PC-3 (cell line): ENCODE measurements at regions not wholly inside any gene's neighbourhood (a gene's known extent, or its start where the extent isn't known, plus 50 kb on each side); places are given as distances from the start of the nearest gene placed in this dataset.

ENCODE experiments used
- ATAC-seq: fragments of 200-7000 bp; cut with Tn5 transposase; 2 replicates; pipeline ENCODE4 v1.9.1; 2020; ENCODE audit warnings: mild to moderate bottlenecking, moderate library complexity
- BruUV-seq: library from RNA; stranded (reverse); fragments of 400-500 nt; replicated peaks from 2 replicates; lab custom pipeline; 2021; lab: Mats Ljungman, UMichigan
- CTCF ChIA-PET: fragments of 300-600 bp; sonication (Branson Sonifier 250); formaldehyde crosslinking; loops from one replicate; lab custom pipeline; 2022; ENCODE audit warnings: antibody characterized with exemption; lab: Charles Lee
- POLR2A ChIA-PET: fragments of 300-600 bp; sonication (Branson Sonifier 250); formaldehyde crosslinking; loops from one replicate; lab custom pipeline; 2022; ENCODE audit warnings: antibody characterized with exemption; ENCODE audit not compliant: unreplicated experiment; lab: Charles Lee
- DNase-seq: peaks from one replicate; pipeline ENCODE4 v3.0.0-alpha.2; 2015
- H2AFZ ChIP-seq: fragments of 300-600 bp; sonication (generic); 2 replicates; pipeline ENCODE4 v1.6.0; 2016; ENCODE audit warnings: antibody characterized with exemption, low read length
- H3F3A ChIP-seq: fragments of 300-600 bp; sonication (generic); one replicate; pipeline ENCODE4 v1.6.0; 2017; ENCODE audit warnings: antibody characterized with exemption, low read length, control low read depth, mild to moderate bottlenecking; ENCODE audit not compliant: unreplicated experiment
- H3K27ac ChIP-seq: fragments of 300-600 bp; sonication (generic); 2 replicates; pipeline ENCODE4 v1.5.1; 2016; ENCODE audit warnings: mild to moderate bottlenecking, low read length
- H3K27me3 ChIP-seq: fragments of 300-600 bp; sonication (generic); 2 replicates; pipeline ENCODE4 v1.6.1; 2016; ENCODE audit warnings: low read length, mixed read lengths
- H3K36me3 ChIP-seq: fragments of 300-600 bp; sonication (generic); 2 replicates; pipeline ENCODE4 v1.6.1; 2016; ENCODE audit warnings: low read depth, mixed run types, low read length, mixed read lengths
- H3K4me1 ChIP-seq: fragments of 300-600 bp; sonication (generic); 2 replicates; pipeline ENCODE4 v1.5.1; 2016; ENCODE audit warnings: low read length; ENCODE audit not compliant: insufficient read depth
- H3K4me2 ChIP-seq: fragments of 300-600 bp; sonication (generic); 2 replicates; pipeline ENCODE4 v1.6.0; 2016; ENCODE audit warnings: low read length
- H3K4me3 ChIP-seq: fragments of 300-600 bp; sonication (generic); 2 replicates; pipeline ENCODE4 v1.5.1; 2016; ENCODE audit warnings: mild to moderate bottlenecking, low read length, mixed read lengths
- H3K79me2 ChIP-seq: fragments of 300-600 bp; sonication (generic); 2 replicates; pipeline ENCODE4 v1.6.1; 2017; ENCODE audit warnings: low read length, mixed read lengths
- H3K9ac ChIP-seq: fragments of 300-600 bp; sonication (generic); 2 replicates; pipeline ENCODE4 v1.6.0; 2016; ENCODE audit warnings: mild to moderate bottlenecking, low read length
- H3K9me2 ChIP-seq: fragments of 300-600 bp; sonication (generic); replicated peaks from 2 replicates; pipeline ENCODE4 v1.6.1; 2016; ENCODE audit warnings: mixed run types, low read length, mixed read lengths
- H3K9me3 ChIP-seq: fragments of 300-600 bp; sonication (generic); 2 replicates; pipeline ENCODE4 v1.6.1; 2016; ENCODE audit warnings: low read length, mixed read lengths
- H4K20me1 ChIP-seq: fragments of 300-600 bp; sonication (generic); 2 replicates; pipeline ENCODE4 v1.6.1; 2016; ENCODE audit warnings: low read length, mixed read lengths
- EZH2 ChIP-seq: fragments of 300-600 bp; sonication (generic); IDR thresholded peaks from one replicate; pipeline ENCODE4 v1.6.1; 2017; ENCODE audit warnings: antibody characterized with exemption, mild to moderate bottlenecking, low read length; ENCODE audit not compliant: unreplicated experiment
- EZH2phosphoT487 ChIP-seq: fragments of 300-600 bp; sonication (generic); IDR thresholded peaks from 2 replicates; pipeline ENCODE4 v1.6.1; 2018; ENCODE audit warnings: mild to moderate bottlenecking, antibody characterized with exemption, low read length, borderline replicate concordance
- intact Hi-C: fragments of 100-400 bp; cut with micrococcal nuclease; formaldehyde crosslinking; loops from 2 replicates; pipeline ENCODE4 v1.9.0; 2023
- TF ChIP-seq, protein P1 (sequence below): fragments of 300-600 bp; sonication (generic); conservative IDR thresholded peaks from 2 replicates; pipeline ENCODE4 v1.5.1; 2017; ENCODE audit warnings: antibody characterized with exemption, low read depth, mild to moderate bottlenecking, low read length

GRCh38 chr9:2962471-2963172, 118.7 kb upstream of the PUM3 start:
- ATAC-seq: no peak
- Histone ChIP-seq H3K4me3 (no peak overlapping the region), H4K20me1 (no peaks in the 10 kb centered on the region), H3F3A (no peaks in the 10 kb centered on the region), H3K27me3 (peaks cover 25% of the 10 kb centered on the region), H3K4me2 (no peak overlapping the region), H3K36me3 (no peaks in the 10 kb centered on the region), H2AFZ (no peak overlapping the region), H3K9me2 (no peaks in the 10 kb centered on the region), H3K9ac (no peak overlapping the region), H3K9me3 (no peaks in the 10 kb centered on the region), H3K79me2 (no peaks in the 10 kb centered on the region), H3K4me1 (no peaks in the 10 kb centered on the region), H3K27ac (no peak overlapping the region)
- DNase-seq: no peak
- intact Hi-C loops: no loop called here
- no TSS peak for BruUV-seq
- POLR2A ChIA-PET: no interaction called here
- TF ChIP-seq EZH2: no peak
- TF ChIP-seq, protein P1, sequence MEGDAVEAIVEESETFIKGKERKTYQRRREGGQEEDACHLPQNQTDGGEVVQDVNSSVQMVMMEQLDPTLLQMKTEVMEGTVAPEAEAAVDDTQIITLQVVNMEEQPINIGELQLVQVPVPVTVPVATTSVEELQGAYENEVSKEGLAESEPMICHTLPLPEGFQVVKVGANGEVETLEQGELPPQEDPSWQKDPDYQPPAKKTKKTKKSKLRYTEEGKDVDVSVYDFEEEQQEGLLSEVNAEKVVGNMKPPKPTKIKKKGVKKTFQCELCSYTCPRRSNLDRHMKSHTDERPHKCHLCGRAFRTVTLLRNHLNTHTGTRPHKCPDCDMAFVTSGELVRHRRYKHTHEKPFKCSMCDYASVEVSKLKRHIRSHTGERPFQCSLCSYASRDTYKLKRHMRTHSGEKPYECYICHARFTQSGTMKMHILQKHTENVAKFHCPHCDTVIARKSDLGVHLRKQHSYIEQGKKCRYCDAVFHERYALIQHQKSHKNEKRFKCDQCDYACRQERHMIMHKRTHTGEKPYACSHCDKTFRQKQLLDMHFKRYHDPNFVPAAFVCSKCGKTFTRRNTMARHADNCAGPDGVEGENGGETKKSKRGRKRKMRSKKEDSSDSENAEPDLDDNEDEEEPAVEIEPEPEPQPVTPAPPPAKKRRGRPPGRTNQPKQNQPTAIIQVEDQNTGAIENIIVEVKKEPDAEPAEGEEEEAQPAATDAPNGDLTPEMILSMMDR: no peak
- TF ChIP-seq EZH2phosphoT487: no peak
- CTCF ChIA-PET: no interaction called here

- ATAC-seq: no peak
- TF ChIP-seq, protein P1: no peak
- TF ChIP-seq EZH2phosphoT487: no peak
- TF ChIP-seq EZH2: no peak
- H3K79me2 ChIP-seq: no peaks in the 10 kb centered on the region
- no peak overlapping the region for H3K27ac ChIP-seq
- DNase-seq: no peak
- intact Hi-C loops: no loop called here
- no peaks in the 10 kb centered on the region for H3K36me3 ChIP-seq
- H3K9me2 ChIP-seq: no peaks in the 10 kb centered on the region
- no TSS peak for BruUV-seq
- no peak overlapping the region for H3K9ac ChIP-seq
- ChIA-PET CTCF (no interaction called here), POLR2A (no interaction called here)
- H3K27me3 ChIP-seq: peaks cover 14% of the 10 kb centered on the region
- no peaks in the 10 kb centered on the region for H3F3A ChIP-seq
- no peaks in the 10 kb centered on the region for H4K20me1 ChIP-seq
- no peaks in the 10 kb centered on the region for H3K4me1 ChIP-seq
- H2AFZ ChIP-seq: no peak overlapping the region
- H3K9me3 ChIP-seq: no peaks in the 10 kb centered on the region
- no peak overlapping the region for H3K4me2 ChIP-seq
- no peak overlapping the region for H3K4me3 ChIP-seq
Observed at GRCh38 chr9:2958219-2958618, 114.3 kb upstream of the PUM3 start.

DNA sequence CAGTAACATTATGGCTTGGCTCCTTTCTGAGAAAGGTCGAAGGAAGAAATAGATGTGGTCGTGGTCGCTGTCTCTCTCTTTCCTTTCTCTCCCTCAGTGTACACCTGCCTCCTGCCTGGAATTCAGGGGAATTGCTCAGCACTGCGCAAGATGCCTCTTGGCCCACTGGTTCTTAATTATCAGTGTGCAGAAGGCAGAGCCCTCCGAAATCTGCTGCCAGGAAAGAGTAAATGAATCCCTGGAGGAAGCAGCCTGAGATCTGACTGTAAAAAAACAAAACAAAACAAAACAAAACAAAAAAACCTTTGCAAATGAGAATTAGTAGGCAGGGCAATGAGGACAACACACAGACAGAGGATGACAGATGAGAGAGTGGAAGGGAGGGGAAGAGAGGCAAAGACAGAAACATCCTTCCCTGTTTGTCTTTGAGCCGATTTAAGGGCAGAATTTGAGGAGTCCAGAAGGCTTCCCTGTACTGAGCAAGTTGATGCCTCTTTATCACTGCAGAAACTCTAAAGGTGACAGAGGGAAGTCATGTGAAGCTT, 113.8 kb upstream of the PUM3 start:
- H3K27me3 ChIP-seq: peaks cover 14% of the 10 kb centered on the region
- no peak overlapping the region for H3K4me2 ChIP-seq
- no peaks in the 10 kb centered on the region for H3K79me2 ChIP-seq
- no TSS peak for BruUV-seq
- no peaks in the 10 kb centered on the region for H3K9me2 ChIP-seq
- no peaks in the 10 kb centered on the region for H4K20me1 ChIP-seq
- H3K4me3 ChIP-seq: no peak overlapping the region
- H3K36me3 ChIP-seq: no peaks in the 10 kb centered on the region
- no peak overlapping the region for H2AFZ ChIP-seq
- ATAC-seq (no peak), DNase-seq (no peak)
- H3K9me3 ChIP-seq: no peaks in the 10 kb centered on the region
- H3K9ac ChIP-seq: no peak overlapping the region
- intact Hi-C loops: no loop called here
- CTCF ChIA-PET: no interaction called here
- no peaks in the 10 kb centered on the region for H3K4me1 ChIP-seq
- TF ChIP-seq EZH2 (no peak), EZH2phosphoT487 (no peak)
- TF ChIP-seq, protein P1: no peak
- POLR2A ChIA-PET: no interaction called here
- no peak overlapping the region for H3K27ac ChIP-seq
- H3F3A ChIP-seq: no peaks in the 10 kb centered on the region
